Urinary bladder (tissue), 3 donors: ENCODE measurements at regions not wholly inside any gene's neighbourhood (a gene's known extent, or its start where the extent isn't known, plus 50 kb on each side); places are given as distances from the start of the nearest gene placed in this dataset.

Experiments
- DNase-seq: peaks from one replicate; pipeline ENCODE4 v3.0.0-alpha.2; 2015; ENCODE audit errors: extremely low spot score
- H3K27ac ChIP-seq: one replicate; pipeline ENCODE4 v1.5.1; 2013; ENCODE audit warnings: low read depth, mild to moderate bottlenecking, moderate library complexity
- H3K36me3 ChIP-seq: one replicate; pipeline ENCODE4 v1.6.1; 2013; ENCODE audit warnings: mild to moderate bottlenecking, moderate library complexity; ENCODE audit not compliant: insufficient read depth
- H3K4me1 ChIP-seq: one replicate; pipeline ENCODE4 v1.6.1; 2013; ENCODE audit warnings: mild to moderate bottlenecking, moderate library complexity; ENCODE audit not compliant: insufficient read depth
- H3K4me3 ChIP-seq: one replicate; pipeline ENCODE4 v1.5.1; 2013; ENCODE audit warnings: low read depth, low read length
- WGBS: extraction: QIAGEN DNeasy Blood & Tissue Kit; methylation state at CpG from one replicate; pipeline ENCODE4 v1.1.7; 2013; 5-methylcytosine and 5-hydroxymethylcytosine counted together
- donor health status: healthy with polysubstance abuse.
- donor health status: healthy.

GRCh38 chr3:72102112-72102616, 317.2 kb upstream of the PROK2 start:
- 79% methylated on average over 5 of the region's 5 CpGs for WGBS
- no peak for DNase-seq
- H3K4me1 ChIP-seq, result no peaks in the 10 kb centered on the region

DNA sequence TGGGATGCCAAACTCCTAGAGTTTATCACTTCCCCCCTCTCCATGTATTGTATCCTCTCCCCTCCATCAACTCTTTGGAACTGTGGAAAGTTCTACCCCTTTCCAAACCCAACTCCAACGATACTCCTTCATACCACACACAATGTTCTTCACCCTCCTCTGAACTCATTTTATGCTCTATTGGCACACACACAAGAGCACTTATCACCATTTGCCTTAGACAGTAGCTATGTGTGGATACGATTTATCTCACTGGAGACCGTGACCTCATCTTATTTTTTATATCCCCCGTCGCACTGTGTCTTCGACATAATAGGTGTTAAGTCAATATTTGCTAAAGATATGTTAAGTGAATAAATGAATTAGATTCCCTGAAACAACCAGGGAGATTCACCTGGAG, 316.5 kb upstream of the PROK2 start:
- WGBS, result 50% methylated on average over 6 of the region's 6 CpGs
- DNase-seq, result no peak
- H3K4me1 ChIP-seq, result no peaks in the 10 kb centered on the region
- H3K27ac ChIP-seq, result no peak overlapping the region
- no peak overlapping the region for H3K4me3 ChIP-seq
- H3K36me3 ChIP-seq, result no peaks in the 10 kb centered on the region

More at GRCh38 chr3:72102112-72102616, 317.2 kb upstream of the PROK2 start:
- Histone ChIP-seq H3K4me3 (no peak overlapping the region), H3K36me3 (no peaks in the 10 kb centered on the region), H3K27ac (no peak overlapping the region)

GRCh38 chr3:72100601-72101187, 315.7 kb upstream of the PROK2 start:
- H3K27ac ChIP-seq, result no peak overlapping the region
- no peaks in the 10 kb centered on the region for H3K36me3 ChIP-seq
- DNase-seq, result no peak
- 4% methylated on average over 21 of the region's 21 CpGs for WGBS
- peak overlapping the region; percentile 31 for H3K4me3 ChIP-seq
- no peaks in the 10 kb centered on the region for H3K4me1 ChIP-seq

- 46% methylated on average over 17 of the region's 17 CpGs for WGBS
- no peaks in the 10 kb centered on the region for H3K4me1 ChIP-seq
- DNase-seq, result no peak
- no peak overlapping the region for H3K27ac ChIP-seq
- peak overlapping the region; percentile 31 for H3K4me3 ChIP-seq
- no peaks in the 10 kb centered on the region for H3K36me3 ChIP-seq
Observed at GRCh38 chr3:72100080-72100511, 315.1 kb upstream of the PROK2 start.

DNA sequence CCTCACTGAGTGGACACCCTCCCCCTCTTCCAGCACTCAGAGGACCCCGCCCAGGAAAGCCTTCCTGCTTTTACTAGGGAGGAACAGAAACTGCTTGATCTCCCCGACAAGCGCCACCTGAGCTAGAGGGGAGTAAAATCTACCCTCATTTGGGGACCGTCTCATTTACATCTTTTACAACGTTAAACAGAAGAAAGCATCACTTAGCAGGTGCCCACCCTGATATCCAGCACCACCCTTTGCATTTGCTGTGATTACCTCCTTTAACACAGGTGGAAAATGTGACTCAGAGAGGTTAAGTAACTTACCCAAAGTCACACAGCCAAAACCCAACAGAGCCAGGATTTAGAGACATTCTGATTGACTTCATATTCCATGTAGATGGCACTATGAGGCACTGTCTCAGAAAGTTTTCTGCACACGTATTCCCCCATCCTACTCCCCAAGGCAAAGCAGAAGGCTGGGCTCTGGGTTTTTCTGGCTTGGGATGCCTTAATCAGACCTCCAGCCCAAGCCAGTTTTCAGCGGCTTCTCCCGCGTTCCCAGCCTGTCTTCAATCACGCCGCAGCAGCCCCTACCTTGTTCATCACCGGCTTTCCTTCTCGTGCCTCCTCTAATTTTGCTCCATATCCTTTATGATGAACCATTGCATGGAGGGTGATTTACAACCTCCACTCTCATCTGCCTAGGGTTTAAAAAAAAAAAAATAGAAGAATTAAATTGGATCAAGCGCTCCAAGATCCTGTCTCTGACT, 314.6 kb upstream of the PROK2 start:
- Histone ChIP-seq H3K4me3 (no peak overlapping the region), H3K4me1 (no peaks in the 10 kb centered on the region), H3K36me3 (no peaks in the 10 kb centered on the region), H3K27ac (no peak overlapping the region)
- WGBS, result 78% methylated on average over 14 of the region's 14 CpGs
- no peak for DNase-seq

GRCh38 chr3:72097053-72097452, 312.1 kb upstream of the PROK2 start:
- DNase-seq, result no peak
- no peak overlapping the region for H3K4me3 ChIP-seq
- no peaks in the 10 kb centered on the region for H3K4me1 ChIP-seq
- H3K36me3 ChIP-seq, result no peaks in the 10 kb centered on the region
- no peak overlapping the region for H3K27ac ChIP-seq

DNA sequence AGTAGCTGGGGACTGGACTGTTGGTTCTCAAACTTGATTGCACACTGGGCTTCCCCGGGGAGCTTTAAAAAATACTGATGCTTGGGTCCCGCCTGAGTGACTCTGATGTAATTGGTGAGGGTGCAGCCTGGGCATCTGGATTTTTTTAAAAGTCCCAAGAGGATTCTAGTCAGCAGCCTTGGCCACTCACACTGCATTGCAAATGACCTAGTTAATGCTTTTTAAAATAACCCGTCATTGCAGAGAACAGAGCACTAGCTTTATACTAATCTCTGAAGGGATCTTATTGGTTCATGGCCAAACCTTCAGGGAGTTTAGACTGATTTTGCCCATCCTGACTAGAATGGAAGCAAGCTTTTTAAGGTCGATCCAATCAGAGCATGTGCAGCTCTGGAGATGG, 310.6 kb upstream of the PROK2 start:
- no peak overlapping the region for H3K27ac ChIP-seq
- H3K4me1 ChIP-seq, result no peaks in the 10 kb centered on the region
- no peaks in the 10 kb centered on the region for H3K36me3 ChIP-seq
- no peak overlapping the region for H3K4me3 ChIP-seq
- WGBS, result 31% methylated on average over 4 of the region's 4 CpGs
- DNase-seq, result no peak

DNA sequence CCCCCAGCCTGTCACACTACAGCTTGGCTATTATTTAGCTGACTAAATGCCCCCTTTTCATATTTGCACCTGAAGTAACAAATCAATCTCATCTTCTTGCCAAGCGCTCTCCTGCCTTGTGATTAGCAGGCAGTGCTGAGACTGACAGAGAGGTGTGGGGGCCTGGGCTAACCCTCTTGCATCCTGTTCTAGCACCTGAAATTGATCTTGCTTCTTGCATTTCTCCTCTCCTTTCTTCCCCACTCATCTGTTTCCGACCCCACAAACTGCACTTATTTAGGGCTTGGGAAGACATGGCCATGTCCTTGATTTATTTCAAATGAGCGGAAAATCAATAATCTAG, 309.0 kb upstream of the PROK2 start:
- no peak overlapping the region for H3K27ac ChIP-seq
- H3K36me3 ChIP-seq, result no peaks in the 10 kb centered on the region
- H3K4me1 ChIP-seq, result no peaks in the 10 kb centered on the region
- WGBS, result 98% methylated on average over 3 of the region's 3 CpGs
- DNase-seq, result no peak
- H3K4me3 ChIP-seq, result no peak overlapping the region

GRCh38 chr3:72093270-72093991, 308.5 kb upstream of the PROK2 start:
- no peak for DNase-seq
- Histone ChIP-seq H3K4me1 (no peaks in the 10 kb centered on the region), H3K27ac (no peak overlapping the region), H3K4me3 (no peak overlapping the region), H3K36me3 (no peaks in the 10 kb centered on the region)
- 92% methylated on average over 10 of the region's 10 CpGs for WGBS

DNA sequence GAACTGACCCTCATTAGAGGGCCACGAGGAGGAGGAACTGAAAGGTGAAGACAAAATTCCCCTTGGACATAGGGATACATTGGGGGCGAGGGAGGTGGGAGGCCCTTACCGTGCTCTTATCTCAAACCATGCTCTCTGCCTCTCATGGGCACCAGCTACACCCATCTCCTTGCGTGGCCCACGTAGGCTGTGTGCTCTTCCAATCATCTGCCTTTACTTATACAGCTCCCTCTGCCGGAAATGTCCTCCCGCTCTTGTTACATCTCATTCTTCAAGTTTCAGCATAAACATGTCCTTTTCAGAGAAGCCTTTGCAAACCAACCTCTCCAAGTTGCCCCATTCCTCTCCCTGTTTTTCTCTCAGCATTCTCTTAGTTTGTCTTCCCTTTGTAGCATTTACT, 307.8 kb upstream of the PROK2 start:
- H3K4me1 ChIP-seq, result no peaks in the 10 kb centered on the region
- no peaks in the 10 kb centered on the region for H3K36me3 ChIP-seq
- no peak for DNase-seq
- 95% methylated on average over 7 of the region's 7 CpGs for WGBS
- no peak overlapping the region for H3K27ac ChIP-seq
- H3K4me3 ChIP-seq, result no peak overlapping the region

GRCh38 chr3:72088486-72089025, 303.6 kb upstream of the PROK2 start:
- Histone ChIP-seq H3K36me3 (no peaks in the 10 kb centered on the region), H3K27ac (no peak overlapping the region), H3K4me3 (no peak overlapping the region), H3K4me1 (no peaks in the 10 kb centered on the region)
- WGBS, result 97% methylated on average over 12 of the region's 12 CpGs
- DNase-seq, result no peak

GRCh38 chr3:72087420-72087819, 302.5 kb upstream of the PROK2 start:
- Histone ChIP-seq H3K4me1 (no peaks in the 10 kb centered on the region), H3K36me3 (no peaks in the 10 kb centered on the region), H3K27ac (no peak overlapping the region), H3K4me3 (no peak overlapping the region)
- WGBS, result 97% methylated on average over 10 of the region's 10 CpGs
- DNase-seq, result no peak

- H3K4me3 ChIP-seq, result no peak overlapping the region
- no peak for DNase-seq
- H3K4me1 ChIP-seq, result no peaks in the 10 kb centered on the region
- no peaks in the 10 kb centered on the region for H3K36me3 ChIP-seq
- no peak overlapping the region for H3K27ac ChIP-seq
- 89% methylated on average over 11 of the region's 11 CpGs for WGBS
Observed at GRCh38 chr3:72086743-72087087, 301.8 kb upstream of the PROK2 start.
